ENCODE measurements at regions not wholly inside any gene's neighbourhood (a gene's known extent, or its start where the extent isn't known, plus 50 kb on each side); places are given as distances from the start of the nearest gene placed in this dataset.

GRCh38 chr13:84332346-84332745, 450.1 kb upstream of the SLITRK1 start:
- TF ChIP-seq CTCF (IDR thresholded peaks at IDR 0.05; ENCODE audit: poor library complexity) (no peak), EZH2 (IDR thresholded peaks at IDR 0.05; ENCODE audit: borderline replicate concordance) (no peak), EZH2phosphoT487 (IDR thresholded peaks at IDR 0.05; ENCODE audit: low read depth, severe bottlenecking, unreplicated experiment) (no peak)
